IPS DF 4.7 (cell line): ENCODE measurements at regions not wholly inside any gene's neighbourhood (a gene's known extent, or its start where the extent isn't known, plus 50 kb on each side); places are given as distances from the start of the nearest gene placed in this dataset.
"Not testable (repeated sequence)": the region's sequence is repeated elsewhere in the genome, so short reads cannot be mapped to it uniquely, and the experiment has no call there.

Experiments used
- DNase-seq: peaks from one replicate; pipeline ENCODE4 v3.0.0-alpha.2; 2013; ENCODE audit warnings: low spot score; ENCODE audit errors: extremely low read depth

DNA sequence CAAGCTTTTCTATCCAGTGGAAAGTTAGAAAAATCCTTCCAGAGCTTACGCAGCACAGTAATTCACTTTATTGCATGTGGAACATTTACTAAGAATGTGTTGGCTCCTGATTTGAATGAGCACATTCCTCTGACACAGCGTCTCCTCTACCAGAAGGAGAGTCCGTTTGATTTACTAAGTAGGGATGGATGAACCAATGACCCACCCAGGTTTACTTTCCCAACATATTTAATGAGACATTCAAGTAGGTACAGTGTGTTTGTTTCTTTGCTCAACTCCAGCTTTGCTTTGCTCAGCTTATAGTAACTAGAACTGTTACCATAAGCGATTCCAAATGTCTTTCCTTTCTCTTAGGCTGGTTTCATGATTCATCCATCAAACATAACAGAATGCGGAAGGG is 161.7 kb downstream of the SMARCA1 start:
- DNase-seq, result no peak

DNA sequence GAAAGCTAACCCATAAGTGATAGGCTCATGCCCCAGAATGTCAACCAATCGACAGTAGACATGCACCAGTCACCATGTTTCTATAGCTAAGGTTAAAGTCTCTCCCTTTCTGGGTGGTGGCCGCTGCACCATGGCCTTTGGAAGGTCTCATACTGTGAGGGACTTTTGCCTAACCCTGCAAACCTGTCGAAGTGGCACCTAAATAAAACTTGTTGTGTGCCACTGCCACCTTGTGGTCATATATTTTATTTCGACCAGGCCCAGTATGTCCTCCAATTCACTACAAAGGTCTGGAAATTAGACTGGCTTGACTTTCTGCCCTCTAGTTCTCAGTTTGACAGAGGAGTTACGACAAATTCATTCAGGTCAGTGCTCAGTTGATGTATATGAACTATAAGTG is 163.1 kb downstream of the SMARCA1 start:
- no peak for DNase-seq

DNA sequence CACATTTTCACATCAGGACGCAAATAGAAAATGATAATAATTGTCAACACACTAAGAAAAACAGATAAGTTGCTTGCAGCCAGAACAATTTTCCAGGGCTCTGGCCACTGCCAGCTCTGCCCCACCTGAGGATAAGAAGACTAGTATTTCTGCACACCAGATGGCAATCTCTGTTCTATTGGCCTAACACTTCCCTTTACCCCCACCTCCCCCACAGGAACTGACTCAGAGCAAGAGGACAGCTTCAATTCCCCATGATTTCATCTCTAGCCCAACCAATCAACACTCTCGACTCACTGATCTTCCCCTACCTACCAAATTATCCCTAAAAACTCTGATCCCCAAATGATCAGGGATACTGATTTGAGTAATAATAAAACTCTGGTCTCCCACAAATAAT is 164.0 kb downstream of the SMARCA1 start:
- DNase-seq, result no peak

DNA sequence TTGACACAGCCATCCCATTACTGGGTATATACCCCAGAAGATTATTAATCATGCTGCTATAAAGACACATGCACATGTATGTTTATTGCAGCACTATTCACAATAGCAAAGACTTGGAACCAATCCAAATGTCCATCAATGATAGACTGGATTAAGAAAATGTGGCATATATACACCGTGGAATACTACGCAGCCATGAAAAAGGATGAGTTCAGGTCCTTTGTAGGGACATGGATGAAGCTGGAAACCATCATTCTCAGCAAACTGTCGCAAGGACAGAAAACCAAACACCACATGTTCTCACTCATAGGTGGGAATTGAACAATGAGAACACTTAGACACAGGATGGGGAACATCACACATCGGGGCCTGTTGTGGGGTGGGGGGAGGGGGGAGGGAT is 165.9 kb downstream of the SMARCA1 start:
- DNase-seq, result not testable (repeated sequence)

DNA sequence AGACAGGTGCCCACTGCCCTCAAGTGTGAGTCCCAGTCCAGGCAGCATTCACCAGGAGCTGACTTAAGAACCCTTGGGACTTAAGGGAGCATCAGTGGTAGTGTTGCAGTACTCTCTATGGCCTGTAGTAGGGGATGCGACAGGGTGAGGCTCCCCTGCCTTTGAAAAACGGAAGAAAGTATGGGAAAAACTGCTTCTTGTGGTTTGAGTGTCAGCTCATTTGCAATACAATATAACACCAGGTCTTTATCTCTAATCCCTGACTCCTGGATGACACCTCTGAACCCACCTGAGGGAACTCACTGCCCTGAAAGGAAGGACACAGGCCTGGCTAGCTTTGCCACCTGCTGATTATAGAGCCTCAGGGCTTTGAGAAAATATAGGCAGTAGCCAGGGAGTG is 176.0 kb downstream of the SMARCA1 start:
- DNase-seq, result no peak

DNA sequence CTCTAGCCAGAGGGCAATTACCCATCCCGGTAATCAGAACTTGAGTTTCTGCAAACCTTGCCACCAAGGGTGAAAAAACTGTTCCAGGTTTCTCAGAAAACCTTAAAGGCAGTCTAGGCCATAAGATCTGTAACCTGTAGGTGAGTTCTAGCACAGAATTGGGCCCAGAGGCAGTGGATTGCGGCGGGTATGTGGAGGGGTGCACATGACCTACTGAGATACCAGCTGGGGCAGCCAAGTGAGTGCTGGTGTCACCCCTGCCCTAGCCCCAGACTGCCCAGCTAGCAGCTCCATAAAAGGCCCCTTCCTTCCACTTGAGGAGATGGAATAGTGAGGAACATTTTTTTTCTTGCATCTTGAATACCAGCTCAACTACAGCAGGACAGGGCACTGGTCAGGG is 176.7 kb downstream of the SMARCA1 start:
- no peak for DNase-seq

DNA sequence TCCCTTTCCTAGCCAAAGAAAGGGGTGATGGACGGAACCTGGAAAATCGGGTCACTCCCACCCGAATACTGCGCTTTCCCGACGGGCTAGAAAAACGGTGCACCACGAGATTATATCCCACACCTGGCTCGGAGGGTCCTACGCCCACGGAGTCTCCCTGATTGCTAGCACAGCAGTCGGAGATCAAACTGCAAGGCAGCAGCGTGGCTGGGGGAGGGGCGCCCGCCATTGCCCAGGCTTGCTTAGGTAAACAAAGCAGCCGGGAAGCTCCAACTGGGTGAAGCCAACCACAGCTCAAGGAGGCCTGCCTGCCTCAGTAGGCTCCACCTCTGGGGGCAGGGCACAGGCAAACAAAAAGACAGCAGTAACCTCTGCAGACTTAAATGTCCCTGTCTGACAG is 186.0 kb downstream of the SMARCA1 start:
- DNase-seq, result not testable (repeated sequence)

DNA sequence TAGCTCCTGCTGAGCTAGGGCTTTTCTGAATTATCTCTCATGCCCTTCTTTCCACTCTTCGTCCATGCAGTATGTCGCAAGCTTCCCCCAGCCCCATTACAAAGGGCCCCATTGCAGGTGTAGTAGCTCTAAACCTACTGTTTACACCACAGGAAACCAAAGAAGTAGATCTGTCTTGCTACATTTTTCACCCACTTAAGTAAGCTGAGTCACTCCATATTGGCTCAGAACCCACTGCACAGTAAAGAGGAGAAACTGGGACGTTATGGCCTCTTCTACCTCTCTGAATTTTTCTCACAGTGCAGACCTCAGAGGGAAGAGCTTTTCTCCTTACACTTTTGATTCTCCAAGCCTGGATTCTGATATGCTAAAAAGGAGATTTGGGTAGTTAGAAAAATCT is 200.2 kb downstream of the SMARCA1 start:
- no peak for DNase-seq

DNA sequence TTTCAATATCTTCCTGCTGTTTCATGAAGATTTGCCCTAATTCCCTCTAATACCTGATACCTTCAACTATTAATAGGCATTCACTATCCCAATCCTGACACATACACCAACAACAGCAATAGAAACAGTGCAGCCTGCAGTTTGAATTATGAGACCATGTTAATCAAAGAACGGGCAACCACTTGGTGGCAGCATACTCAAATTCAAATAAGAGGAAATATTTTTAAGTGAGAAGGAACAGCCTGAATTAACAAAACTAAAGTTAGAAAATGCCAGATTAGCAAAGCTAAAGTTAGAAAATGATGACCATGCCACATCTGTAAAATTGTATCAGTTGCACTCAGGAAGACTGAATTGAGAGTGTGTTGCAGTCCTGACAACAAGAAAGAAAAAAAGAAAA is 204.9 kb downstream of the SMARCA1 start:
- DNase-seq, result no peak

DNA sequence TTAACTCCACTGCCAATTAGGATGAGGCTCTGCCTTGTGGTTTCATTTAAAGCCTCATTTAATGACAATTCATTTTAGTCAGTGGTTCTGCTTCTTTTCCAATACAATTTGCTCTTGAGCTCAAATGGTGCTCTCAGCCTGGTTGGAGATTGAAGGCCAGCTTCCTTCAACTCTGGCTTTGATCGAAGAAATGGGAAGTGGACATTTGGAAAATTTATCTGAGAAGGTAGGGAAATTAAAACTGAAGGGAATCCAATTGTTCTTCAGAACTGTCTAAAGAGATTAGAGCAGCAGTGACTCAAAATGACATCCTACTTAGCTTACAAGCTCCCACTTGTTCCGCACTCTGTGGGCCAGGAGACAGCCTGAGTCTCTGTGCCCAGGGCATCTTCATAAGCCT is 206.8 kb downstream of the SMARCA1 start:
- no peak for DNase-seq

DNA sequence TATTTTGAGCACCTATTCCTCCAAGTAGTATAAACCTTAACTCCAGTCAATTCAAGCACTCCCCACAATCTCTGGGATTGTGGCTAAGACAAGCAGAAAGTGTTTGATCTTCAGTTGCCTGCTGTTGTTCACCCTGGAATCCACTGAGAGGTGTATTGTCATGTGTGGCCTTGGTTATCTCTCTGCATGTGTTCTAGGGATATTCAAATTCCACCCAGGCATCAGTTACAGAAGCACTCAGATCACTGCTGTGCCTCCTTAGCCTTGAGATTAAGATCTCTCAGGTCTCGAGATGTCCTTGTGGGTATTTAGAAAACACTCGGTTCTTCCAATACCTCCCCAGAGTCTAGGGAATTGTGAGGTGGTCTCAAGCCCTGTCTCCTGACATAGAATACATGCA is 213.3 kb downstream of the SMARCA1 start:
- DNase-seq, result peak; percentile 3

DNA sequence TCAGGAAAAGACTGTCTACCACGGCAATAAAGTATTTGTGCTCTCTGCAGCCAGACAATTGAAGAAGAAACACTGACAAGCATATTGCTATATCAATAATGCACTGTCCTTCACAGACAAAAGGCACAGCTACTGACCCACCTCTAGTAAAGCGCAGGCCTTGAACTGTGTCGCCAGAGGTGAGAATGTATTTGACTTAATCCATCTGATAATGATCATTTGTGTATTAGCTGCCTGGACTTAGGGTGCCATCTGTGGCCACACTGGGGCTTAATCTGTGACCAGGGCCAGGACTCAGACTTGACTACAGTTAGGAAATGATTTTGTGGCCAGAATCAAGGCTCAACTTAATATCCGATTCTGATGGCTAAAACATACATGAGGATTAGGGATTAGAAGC is 260.4 kb downstream of the SMARCA1 start:
- no peak for DNase-seq

DNA sequence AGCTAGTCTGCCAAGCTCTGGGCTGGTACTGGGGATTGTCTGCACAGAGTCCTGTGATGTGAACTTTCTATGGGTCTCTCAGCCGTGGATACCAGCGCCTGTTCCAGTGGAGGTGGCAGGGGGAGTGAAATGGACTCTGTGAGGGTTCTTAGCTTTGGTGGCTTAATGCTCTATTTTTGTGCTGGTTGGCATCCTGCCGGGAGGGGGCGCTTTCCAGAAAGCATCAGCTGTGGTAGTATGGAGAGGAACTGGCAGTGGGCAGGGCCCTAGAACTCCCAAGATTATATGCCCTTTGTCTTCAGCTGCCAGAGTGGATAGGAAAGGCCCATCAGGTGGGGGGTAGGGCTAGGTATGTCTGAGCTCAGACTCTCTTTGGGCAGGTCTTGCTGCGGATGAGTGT is 267.8 kb downstream of the SMARCA1 start:
- not testable (repeated sequence) for DNase-seq

DNA sequence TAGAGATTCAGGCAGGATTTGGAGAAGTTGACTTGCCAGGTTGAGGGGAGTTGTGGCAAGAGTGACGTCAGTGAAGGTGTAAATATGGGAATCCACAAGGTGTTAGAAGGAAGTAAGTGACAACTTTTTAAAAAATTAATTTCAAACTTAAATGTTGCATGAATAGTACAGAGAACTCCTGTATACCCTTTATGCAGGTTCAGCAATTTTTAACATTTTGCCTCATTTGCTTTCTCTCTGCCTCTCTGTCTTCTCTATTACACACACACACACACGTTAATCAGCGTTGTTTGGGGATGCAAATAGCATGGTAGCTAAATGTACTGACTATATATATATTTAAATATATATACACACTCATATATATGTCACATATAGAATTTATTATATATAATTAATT is 273.7 kb downstream of the SMARCA1 start:
- no peak for DNase-seq

DNA sequence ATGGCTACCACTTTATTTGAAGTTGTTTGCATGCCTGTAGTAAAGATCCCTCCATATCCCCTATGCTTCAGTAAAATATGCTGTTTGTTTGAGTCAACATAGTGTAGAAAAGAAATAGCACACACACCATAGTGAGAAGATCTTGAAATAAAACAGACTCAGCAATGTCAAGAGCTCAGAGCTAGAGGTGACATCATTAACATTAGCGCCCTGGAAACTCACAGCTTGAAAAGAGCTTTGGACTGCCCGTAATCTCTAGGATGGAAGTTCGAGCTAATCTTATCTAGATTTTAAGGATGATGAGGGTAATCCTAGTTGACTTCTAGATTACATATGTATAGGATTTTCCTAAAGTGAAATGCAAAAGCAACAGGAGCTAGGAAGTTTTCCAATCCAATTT is 275.6 kb downstream of the SMARCA1 start:
- DNase-seq, result no peak

DNA sequence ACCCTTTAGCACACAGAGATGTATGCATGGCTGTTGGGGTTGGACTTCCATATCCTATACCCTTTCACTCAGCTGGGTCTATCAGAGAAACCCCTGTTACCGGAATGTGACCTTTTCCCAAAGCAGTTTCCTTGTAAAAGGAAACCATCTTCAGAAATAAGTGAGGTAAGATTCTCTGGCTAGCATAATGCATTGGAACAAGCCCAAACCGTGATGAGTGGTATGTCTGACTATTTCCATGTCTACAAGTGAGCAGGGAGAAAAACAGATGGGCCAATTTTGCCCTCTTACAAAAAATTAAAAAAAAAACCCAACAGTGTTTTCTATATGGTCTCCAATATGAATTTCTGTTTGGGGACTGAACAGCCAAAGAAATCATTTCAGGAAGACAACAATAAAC is 283.9 kb downstream of the SMARCA1 start:
- DNase-seq, result no peak

DNA sequence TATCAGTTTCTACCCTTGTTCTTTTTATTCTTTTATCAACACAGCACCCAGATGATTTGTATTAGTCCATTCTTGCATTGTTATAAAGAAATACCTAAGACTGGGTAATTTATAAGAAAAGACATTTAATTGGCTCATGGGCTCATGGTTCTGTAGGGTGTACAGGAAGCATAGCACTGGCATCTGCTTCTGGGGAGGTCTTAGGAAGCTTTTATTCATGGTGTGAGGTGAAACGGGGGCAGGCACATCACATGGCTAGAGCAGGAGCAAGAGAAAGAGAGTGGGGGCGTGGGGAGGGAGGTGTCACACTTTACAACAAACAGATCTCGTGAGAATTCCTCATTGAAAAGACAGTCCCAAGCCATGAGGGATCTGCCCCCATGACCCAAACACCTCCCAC is 285.3 kb downstream of the SMARCA1 start:
- no peak for DNase-seq

DNA sequence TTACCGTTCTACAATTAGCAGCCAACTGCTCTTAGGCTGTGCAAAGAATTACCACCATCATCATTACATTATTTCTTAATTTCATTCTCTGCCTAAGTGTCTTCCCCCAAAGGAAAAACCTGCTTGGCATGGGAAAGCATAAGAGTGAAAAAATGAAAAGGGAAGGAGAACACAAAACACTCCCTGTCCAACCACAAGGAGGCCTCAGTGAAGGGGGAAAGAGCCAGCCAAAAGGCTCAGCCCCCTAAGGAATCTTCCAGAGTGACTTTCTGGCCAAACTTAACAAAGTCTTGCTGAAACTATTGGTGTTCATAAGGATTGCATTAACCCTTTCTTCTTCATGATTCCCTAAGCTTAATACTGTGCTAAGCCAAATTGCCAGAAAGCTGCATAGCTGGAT is 287.4 kb downstream of the SMARCA1 start:
- no peak for DNase-seq

DNA sequence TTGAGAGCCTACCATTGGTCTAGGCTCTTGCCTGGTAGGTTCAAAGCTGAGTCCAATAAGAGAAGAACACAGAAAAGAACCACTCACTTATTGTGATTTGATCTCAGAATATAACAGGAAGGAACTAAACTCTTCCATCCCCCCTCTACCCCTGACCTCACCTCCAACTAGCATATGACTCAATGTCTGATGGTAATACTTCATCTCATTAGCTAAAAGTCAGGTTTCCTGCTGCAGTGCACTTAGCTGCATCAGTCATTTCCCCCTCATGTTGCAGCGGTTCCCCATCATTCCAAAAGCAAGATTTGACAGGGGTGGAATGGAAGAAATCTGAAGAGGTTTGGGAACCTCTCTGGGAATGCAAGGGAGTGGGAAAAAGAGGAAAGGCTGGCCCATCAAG is 289.5 kb downstream of the SMARCA1 start:
- DNase-seq, result no peak

DNA sequence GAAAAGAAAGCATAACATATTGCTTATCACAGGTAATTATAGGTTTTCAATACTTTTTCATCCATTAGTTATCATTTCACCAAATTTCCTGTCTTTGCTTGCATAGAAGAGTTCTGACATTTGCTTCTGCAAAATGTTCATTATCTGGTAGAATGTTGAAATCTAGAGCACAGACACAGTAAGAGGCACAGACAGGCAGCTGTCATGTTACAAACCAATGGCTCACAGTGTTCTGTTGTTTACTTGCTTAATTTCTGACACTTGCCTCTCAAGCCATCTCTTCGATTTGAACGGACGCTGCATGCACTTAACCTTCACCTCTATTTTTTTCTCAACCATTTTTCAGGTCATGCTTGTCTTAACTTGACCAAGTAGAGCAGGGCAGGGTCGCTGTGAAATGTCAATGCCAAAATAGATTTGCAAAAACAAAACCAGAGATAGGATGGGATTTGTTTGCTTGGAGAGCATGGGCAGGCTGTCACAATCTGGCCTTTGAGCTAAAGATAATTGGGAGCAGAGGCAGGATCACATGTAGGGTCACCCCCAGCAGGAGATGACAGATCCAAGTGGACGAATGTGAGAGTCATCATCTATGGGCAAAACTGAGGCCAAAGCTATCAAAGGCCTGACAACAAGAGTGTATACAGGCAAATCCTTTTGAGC is 292.3 kb downstream of the SMARCA1 start:
- no peak for DNase-seq

DNA sequence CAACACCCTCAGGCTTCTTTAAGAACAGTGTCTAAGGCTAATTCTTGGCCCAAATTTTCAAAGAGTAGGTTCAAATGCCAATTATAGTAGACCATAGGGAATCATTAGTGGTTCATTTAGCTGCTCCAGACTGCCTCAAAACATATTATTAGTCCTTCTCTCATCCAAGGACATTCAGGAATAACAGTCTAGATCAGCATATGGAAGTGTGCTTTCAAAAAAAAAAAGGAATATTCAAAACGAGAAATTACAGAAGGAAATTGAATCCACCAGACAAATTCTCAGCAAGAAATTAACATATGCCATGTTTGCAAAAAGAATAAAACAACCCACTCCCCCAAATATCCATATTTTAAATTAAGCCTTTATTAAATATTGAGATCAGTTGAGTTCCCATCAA is 293.1 kb downstream of the SMARCA1 start:
- no peak for DNase-seq

DNA sequence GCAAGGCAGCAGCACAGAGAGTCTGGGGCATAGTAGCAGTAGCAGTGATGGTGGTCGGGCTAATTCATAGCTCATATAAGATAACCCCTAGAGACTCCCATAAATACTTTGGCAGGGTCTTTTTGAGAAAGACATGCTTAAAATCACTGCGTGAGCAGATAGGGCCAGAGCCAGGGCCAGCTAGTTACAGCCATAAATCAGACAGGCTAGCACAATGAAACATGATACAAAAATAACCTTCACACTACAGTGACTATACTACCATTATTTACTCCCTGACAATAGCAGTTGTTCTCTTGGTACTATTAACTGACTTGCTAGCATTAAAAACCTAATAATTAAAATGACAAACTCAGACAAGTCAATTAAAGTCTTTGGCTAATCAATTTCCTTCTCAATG is 295.9 kb downstream of the SMARCA1 start:
- no peak for DNase-seq

DNA sequence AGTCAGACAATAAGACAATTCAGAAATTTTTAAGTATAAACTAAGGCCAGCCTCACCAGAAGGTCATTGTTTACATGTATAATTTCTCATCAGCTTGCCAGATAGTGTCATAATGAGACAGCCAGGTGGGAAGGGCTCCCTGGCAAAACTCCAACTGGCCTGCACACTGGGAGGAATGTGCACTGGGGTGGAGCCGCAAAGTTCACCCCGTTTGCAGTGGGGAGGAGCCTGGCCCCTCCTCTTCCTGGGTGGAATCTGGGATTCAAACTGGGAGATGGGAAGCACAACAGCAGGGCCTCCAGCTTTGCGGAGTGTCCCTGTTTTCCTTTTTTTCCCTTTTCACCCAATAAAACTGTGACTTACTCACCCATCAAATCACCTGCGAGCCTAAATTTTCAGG is 329.9 kb downstream of the SMARCA1 start:
- no peak for DNase-seq

DNA sequence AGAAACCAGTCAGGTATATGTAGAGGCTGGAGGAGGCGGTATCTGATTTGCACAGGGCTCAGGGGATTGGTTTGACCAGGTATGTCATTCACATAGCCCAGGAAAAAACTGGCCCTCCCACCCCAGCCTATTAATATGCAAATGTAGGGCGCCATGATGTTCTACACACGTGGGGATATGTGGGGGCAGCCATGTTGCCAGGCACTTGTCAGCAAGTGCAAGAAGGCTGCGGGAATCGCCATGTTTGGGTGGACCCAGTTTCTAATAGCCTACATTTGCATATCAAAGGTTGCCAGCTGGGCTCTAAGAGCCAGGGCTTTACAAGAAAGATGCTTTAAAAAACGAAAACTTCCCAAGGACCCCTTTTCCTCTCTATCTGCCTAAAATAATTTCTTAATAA is 335.1 kb downstream of the SMARCA1 start:
- DNase-seq, result peak; percentile 51
